ENCODE measurements at regions not wholly inside any gene's neighbourhood (a gene's known extent, or its start where the extent isn't known, plus 50 kb on each side); places are given as distances from the start of the nearest gene placed in this dataset.
"Not testable (repeated sequence)": the region's sequence is repeated elsewhere in the genome, so short reads cannot be mapped to it uniquely, and the experiment has no call there.

DNA sequence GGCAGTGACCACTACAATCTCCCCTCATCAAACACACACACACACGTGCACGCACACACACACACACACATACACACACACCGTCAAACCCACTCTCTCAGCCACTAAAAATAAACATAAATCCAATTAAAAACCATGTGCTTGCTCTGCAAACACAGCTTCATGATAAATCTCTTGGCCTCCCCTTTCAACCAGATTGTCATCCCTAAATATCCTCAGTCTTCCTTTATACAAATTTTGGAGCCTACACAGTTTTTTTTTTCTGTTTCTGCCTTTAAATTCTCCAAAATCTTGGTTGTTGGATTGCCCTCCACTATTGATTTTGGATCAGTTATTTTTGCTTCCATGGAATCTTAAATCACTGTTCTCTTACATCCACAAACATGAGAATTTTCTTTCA, 245.6 kb downstream of the SATB1 start:
- WGBS, 2 donors = 67 to 73% methylated on average over 3 of the region's 3 CpGs
- H3K27ac ChIP-seq (ENCODE audit: low read depth in 2 of 2, low read length in 1 of 2) = no peak overlapping the region

DNA sequence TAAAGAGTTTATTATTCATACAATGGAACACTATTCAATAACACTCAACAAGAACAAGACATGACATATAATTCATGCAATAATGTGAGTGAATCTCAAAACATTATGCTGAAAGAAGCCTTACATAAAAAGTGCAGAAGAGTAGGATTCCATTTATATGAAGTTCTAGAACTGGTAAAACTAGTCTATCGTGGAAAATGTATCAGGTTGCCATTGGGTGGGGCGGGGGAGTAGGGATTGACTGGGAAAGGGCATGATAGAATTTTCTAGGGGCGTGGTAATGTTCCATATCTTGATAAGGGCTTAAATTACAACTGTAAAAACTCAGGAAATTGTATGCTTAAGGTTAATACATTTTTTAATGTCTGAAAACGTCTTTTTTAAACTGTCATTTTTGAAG, 247.9 kb downstream of the SATB1 start:
- Histone ChIP-seq H3K27me3 (ENCODE audit: control insufficient read depth in 1 of 2, insufficient read depth in 2 of 2, low read length in 2 of 2) (no peaks in the 10 kb centered on the region), H3K4me3 (ENCODE audit: low read depth in 1 of 2, low read length in 2 of 2) (no peak overlapping the region), H3K36me3 (ENCODE audit: control insufficient read depth in 2 of 2, insufficient read depth in 2 of 2, low read length in 1 of 2) (no peaks in the 10 kb centered on the region), H3K27ac (ENCODE audit: low read depth in 2 of 2, low read length in 1 of 2) (no peak overlapping the region), H3K9me3 (ENCODE audit: control insufficient read depth in 2 of 2, insufficient read depth in 1 of 2, low read depth in 1 of 2, low read length in 1 of 2) (no peaks in the 10 kb centered on the region), H3K4me1 (ENCODE audit: control insufficient read depth in 2 of 2, insufficient read depth in 2 of 2, low read length in 1 of 2) (no peaks in the 10 kb centered on the region)
- 58% methylated on average over 4 of the region's 4 CpGs for WGBS, 2 donors

More for the DNA sequence above, 245.6 kb downstream of the SATB1 start:
- Histone ChIP-seq H3K4me1 (ENCODE audit: control insufficient read depth in 2 of 2, insufficient read depth in 2 of 2, low read length in 1 of 2) (no peaks in the 10 kb centered on the region), H3K9me3 (ENCODE audit: control insufficient read depth in 2 of 2, insufficient read depth in 1 of 2, low read depth in 1 of 2, low read length in 1 of 2) (no peaks in the 10 kb centered on the region), H3K4me3 (ENCODE audit: low read depth in 1 of 2, low read length in 2 of 2) (no peak overlapping the region), H3K36me3 (ENCODE audit: control insufficient read depth in 2 of 2, insufficient read depth in 2 of 2, low read length in 1 of 2) (no peaks in the 10 kb centered on the region), H3K27me3 (ENCODE audit: control insufficient read depth in 1 of 2, insufficient read depth in 2 of 2, low read length in 2 of 2) (no peaks in the 10 kb centered on the region)

DNA sequence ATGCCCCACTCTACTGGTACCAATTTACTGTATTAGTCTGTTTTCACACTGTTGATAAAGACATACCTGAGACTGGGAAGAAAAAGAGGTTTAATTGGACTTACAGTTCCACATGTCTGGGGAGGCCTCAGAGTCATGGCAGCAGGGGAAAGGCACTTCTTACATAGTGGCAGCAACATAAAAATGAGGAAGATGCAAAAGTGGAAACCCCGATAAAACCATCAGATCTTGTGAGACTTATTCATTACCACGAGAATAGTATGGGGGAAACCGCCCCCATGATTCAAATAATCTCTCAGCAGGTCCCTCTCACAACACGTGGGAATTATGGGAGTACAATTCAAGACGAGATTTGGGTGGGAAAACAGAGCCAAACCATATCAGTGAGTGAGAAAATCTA, 251.2 kb downstream of the SATB1 start:
- not testable (repeated sequence) for H3K4me3 ChIP-seq (ENCODE audit: low read depth in 1 of 2, low read length in 2 of 2); H3K4me1 ChIP-seq (ENCODE audit: control insufficient read depth in 2 of 2, insufficient read depth in 2 of 2, low read length in 1 of 2); H3K27ac ChIP-seq (ENCODE audit: low read depth in 2 of 2, low read length in 1 of 2); H3K36me3 ChIP-seq (ENCODE audit: control insufficient read depth in 2 of 2, insufficient read depth in 2 of 2, low read length in 1 of 2); H3K9me3 ChIP-seq (ENCODE audit: control insufficient read depth in 2 of 2, insufficient read depth in 1 of 2, low read depth in 1 of 2, low read length in 1 of 2); H3K27me3 ChIP-seq (ENCODE audit: control insufficient read depth in 1 of 2, insufficient read depth in 2 of 2, low read length in 2 of 2)
- WGBS, 2 donors = 78 to 84% methylated on average over 5 of the region's 5 CpGs

DNA sequence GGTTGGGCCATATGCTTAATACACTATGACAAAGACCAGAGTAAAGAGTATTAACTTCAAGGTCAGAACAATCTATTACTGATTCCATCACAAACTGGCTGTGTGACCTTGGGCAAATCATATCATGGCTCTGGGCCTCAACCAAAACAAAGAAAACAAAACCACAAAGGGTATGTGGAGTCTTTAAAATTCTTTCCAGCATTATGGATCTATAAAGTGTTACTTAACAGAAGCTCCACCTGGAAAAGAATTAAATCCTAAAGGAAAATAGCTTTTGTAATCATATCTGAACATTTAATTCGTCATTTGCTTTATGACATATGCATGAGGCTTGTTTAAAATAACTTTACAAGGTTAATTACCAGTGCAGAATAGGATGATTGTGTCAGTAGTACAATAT, 265.5 kb downstream of the SATB1 start:
- Histone ChIP-seq H3K4me1 (ENCODE audit: control insufficient read depth in 2 of 2, insufficient read depth in 2 of 2, low read length in 1 of 2) (no peaks in the 10 kb centered on the region), H3K36me3 (ENCODE audit: control insufficient read depth in 2 of 2, insufficient read depth in 2 of 2, low read length in 1 of 2) (no peaks in the 10 kb centered on the region), H3K27ac (ENCODE audit: low read depth in 2 of 2, low read length in 1 of 2) (no peak overlapping the region), H3K9me3 (ENCODE audit: control insufficient read depth in 2 of 2, insufficient read depth in 1 of 2, low read depth in 1 of 2, low read length in 1 of 2) (no peaks in the 10 kb centered on the region), H3K4me3 (ENCODE audit: low read depth in 1 of 2, low read length in 2 of 2) (no peak overlapping the region), H3K27me3 (ENCODE audit: control insufficient read depth in 1 of 2, insufficient read depth in 2 of 2, low read length in 2 of 2) (no peaks in the 10 kb centered on the region)
- 76 to 82% methylated on average over 1 of the region's 1 CpG for WGBS, 2 donors

- Histone ChIP-seq H3K9me3 (ENCODE audit: control insufficient read depth in 2 of 2, insufficient read depth in 1 of 2, low read depth in 1 of 2, low read length in 1 of 2) (no peaks in the 10 kb centered on the region), H3K4me3 (ENCODE audit: low read depth in 1 of 2, low read length in 2 of 2) (no peak overlapping the region), H3K36me3 (ENCODE audit: control insufficient read depth in 2 of 2, insufficient read depth in 2 of 2, low read length in 1 of 2) (no peaks in the 10 kb centered on the region), H3K4me1 (ENCODE audit: control insufficient read depth in 2 of 2, insufficient read depth in 2 of 2, low read length in 1 of 2) (no peaks in the 10 kb centered on the region), H3K27ac (ENCODE audit: low read depth in 2 of 2, low read length in 1 of 2) (no peak overlapping the region), H3K27me3 (ENCODE audit: control insufficient read depth in 1 of 2, insufficient read depth in 2 of 2, low read length in 2 of 2) (no peaks in the 10 kb centered on the region)
- WGBS, 2 donors = 39 to 43% methylated on average over 3 of the region's 3 CpGs
Measured at GRCh38 chr3:18153571-18154173, 271.5 kb downstream of the SATB1 start.

DNA sequence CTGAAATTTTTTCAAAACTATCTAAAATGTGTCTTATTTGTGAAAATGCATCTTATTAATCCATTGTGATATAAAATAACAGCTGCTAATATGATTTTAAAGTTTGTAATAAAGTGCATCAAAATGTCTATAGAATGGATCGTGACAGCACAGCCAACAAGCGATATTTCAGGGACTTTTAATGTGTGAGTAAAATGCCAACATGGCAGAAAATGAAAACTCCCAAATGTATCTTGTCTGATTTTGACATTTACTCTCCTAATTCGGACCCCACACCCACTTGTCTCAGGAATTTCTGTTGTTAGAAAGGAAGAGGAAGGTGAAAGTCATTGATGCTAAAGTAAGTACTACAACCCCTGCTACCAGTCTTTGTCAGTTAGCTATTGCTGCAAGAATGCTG, 273.9 kb downstream of the SATB1 start:
- H3K9me3 ChIP-seq (ENCODE audit: control insufficient read depth in 2 of 2, insufficient read depth in 1 of 2, low read depth in 1 of 2, low read length in 1 of 2) = no peaks in the 10 kb centered on the region
- no peaks in the 10 kb centered on the region for H3K36me3 ChIP-seq (ENCODE audit: control insufficient read depth in 2 of 2, insufficient read depth in 2 of 2, low read length in 1 of 2)
- no peaks in the 10 kb centered on the region for H3K4me1 ChIP-seq (ENCODE audit: control insufficient read depth in 2 of 2, insufficient read depth in 2 of 2, low read length in 1 of 2)
- H3K27me3 ChIP-seq (ENCODE audit: control insufficient read depth in 1 of 2, insufficient read depth in 2 of 2, low read length in 2 of 2) = no peaks in the 10 kb centered on the region
- no peak overlapping the region for H3K4me3 ChIP-seq (ENCODE audit: low read depth in 1 of 2, low read length in 2 of 2)
- 88 to 89% methylated on average over 3 of the region's 3 CpGs for WGBS, 2 donors
- H3K27ac ChIP-seq (ENCODE audit: low read depth in 2 of 2, low read length in 1 of 2) = no peak overlapping the region

- no peaks in the 10 kb centered on the region for H3K27me3 ChIP-seq (ENCODE audit: control insufficient read depth in 1 of 2, insufficient read depth in 2 of 2, low read length in 2 of 2)
- WGBS, 2 donors = 84 to 89% methylated on average over 4 of the region's 4 CpGs
- no peak overlapping the region for H3K27ac ChIP-seq (ENCODE audit: low read depth in 2 of 2, low read length in 1 of 2)
Measured at GRCh38 chr3:18149935-18150334, 275.2 kb downstream of the SATB1 start.

GRCh38 chr3:18149386-18149785, 275.8 kb downstream of the SATB1 start:
- 83 to 84% methylated on average over 2 of the region's 2 CpGs for WGBS, 2 donors

More at GRCh38 chr3:18149935-18150334, 275.2 kb downstream of the SATB1 start:
- no peaks in the 10 kb centered on the region for H3K36me3 ChIP-seq (ENCODE audit: control insufficient read depth in 2 of 2, insufficient read depth in 2 of 2, low read length in 1 of 2)
- H3K4me3 ChIP-seq (ENCODE audit: low read depth in 1 of 2, low read length in 2 of 2) = no peak overlapping the region
- no peaks in the 10 kb centered on the region for H3K9me3 ChIP-seq (ENCODE audit: control insufficient read depth in 2 of 2, insufficient read depth in 1 of 2, low read depth in 1 of 2, low read length in 1 of 2)
- no peaks in the 10 kb centered on the region for H3K4me1 ChIP-seq (ENCODE audit: control insufficient read depth in 2 of 2, insufficient read depth in 2 of 2, low read length in 1 of 2)

GRCh38 chr3:18144571-18144970, 280.6 kb downstream of the SATB1 start:
- no peak overlapping the region for H3K4me3 ChIP-seq (ENCODE audit: low read depth in 1 of 2, low read length in 2 of 2)
- H3K9me3 ChIP-seq (ENCODE audit: control insufficient read depth in 2 of 2, insufficient read depth in 1 of 2, low read depth in 1 of 2, low read length in 1 of 2) = no peaks in the 10 kb centered on the region
- H3K27me3 ChIP-seq (ENCODE audit: control insufficient read depth in 1 of 2, insufficient read depth in 2 of 2, low read length in 2 of 2) = peaks cover 0 to 2% of the 10 kb centered on the region in 2 donors
- no peak overlapping the region for H3K27ac ChIP-seq (ENCODE audit: low read depth in 2 of 2, low read length in 1 of 2)
- H3K4me1 ChIP-seq (ENCODE audit: control insufficient read depth in 2 of 2, insufficient read depth in 2 of 2, low read length in 1 of 2) = no peaks in the 10 kb centered on the region
- H3K36me3 ChIP-seq (ENCODE audit: control insufficient read depth in 2 of 2, insufficient read depth in 2 of 2, low read length in 1 of 2) = no peaks in the 10 kb centered on the region

More at GRCh38 chr3:18149386-18149785, 275.8 kb downstream of the SATB1 start:
- Histone ChIP-seq H3K4me3 (ENCODE audit: low read depth in 1 of 2, low read length in 2 of 2) (no peak overlapping the region), H3K27me3 (ENCODE audit: control insufficient read depth in 1 of 2, insufficient read depth in 2 of 2, low read length in 2 of 2) (no peaks in the 10 kb centered on the region), H3K9me3 (ENCODE audit: control insufficient read depth in 2 of 2, insufficient read depth in 1 of 2, low read depth in 1 of 2, low read length in 1 of 2) (no peaks in the 10 kb centered on the region), H3K36me3 (ENCODE audit: control insufficient read depth in 2 of 2, insufficient read depth in 2 of 2, low read length in 1 of 2) (no peaks in the 10 kb centered on the region), H3K4me1 (ENCODE audit: control insufficient read depth in 2 of 2, insufficient read depth in 2 of 2, low read length in 1 of 2) (no peaks in the 10 kb centered on the region), H3K27ac (ENCODE audit: low read depth in 2 of 2, low read length in 1 of 2) (no peak overlapping the region)

DNA sequence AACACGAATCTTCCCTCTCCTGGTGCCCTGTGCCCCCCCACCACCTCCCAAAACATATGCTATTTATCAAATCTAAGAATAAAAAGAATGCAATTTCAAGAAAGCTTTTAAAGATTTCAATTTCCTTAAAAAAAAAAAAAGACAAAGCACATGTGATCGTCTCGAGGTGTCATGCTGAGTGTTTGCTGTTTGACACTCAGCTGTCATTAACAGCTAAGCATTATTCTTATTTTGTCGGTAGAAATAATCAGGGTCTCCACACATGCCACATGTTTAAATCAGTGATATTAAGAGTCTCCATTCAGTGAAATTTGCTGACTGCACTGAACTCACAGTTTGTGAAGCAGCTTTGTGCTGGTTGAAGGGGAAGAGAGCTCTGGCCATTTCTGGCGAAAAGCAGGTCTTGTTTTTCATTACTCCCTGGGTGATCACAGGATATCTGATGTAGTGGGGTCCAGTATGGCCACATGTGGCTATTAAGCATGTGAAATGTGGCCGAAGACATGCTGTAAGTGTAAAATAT, 281.8 kb downstream of the SATB1 start:
- Histone ChIP-seq H3K36me3 (ENCODE audit: control insufficient read depth in 2 of 2, insufficient read depth in 2 of 2, low read length in 1 of 2) (no peaks in the 10 kb centered on the region), H3K9me3 (ENCODE audit: control insufficient read depth in 2 of 2, insufficient read depth in 1 of 2, low read depth in 1 of 2, low read length in 1 of 2) (no peaks in the 10 kb centered on the region), H3K27me3 (ENCODE audit: control insufficient read depth in 1 of 2, insufficient read depth in 2 of 2, low read length in 2 of 2) (peaks cover 0 to 2% of the 10 kb centered on the region in 2 donors), H3K27ac (ENCODE audit: low read depth in 2 of 2, low read length in 1 of 2) (no peak overlapping the region), H3K4me1 (ENCODE audit: control insufficient read depth in 2 of 2, insufficient read depth in 2 of 2, low read length in 1 of 2) (no peaks in the 10 kb centered on the region), H3K4me3 (ENCODE audit: low read depth in 1 of 2, low read length in 2 of 2) (no peak overlapping the region)
- WGBS, 2 donors = 77 to 80% methylated on average over 6 of the region's 6 CpGs

All from esophagus (tissue), 2 donors.